ENCODE measurements at regions not wholly inside any gene's neighbourhood (a gene's known extent, or its start where the extent isn't known, plus 50 kb on each side); places are given as distances from the start of the nearest gene placed in this dataset.

GRCh38 chr4:34485252-34485651 is 1759.1 kb downstream of the ARAP2 start:
- TF ChIP-seq CTCF (IDR thresholded peaks at IDR 0.05) (no peak), ZFX (IDR thresholded peaks at IDR 0.05; ENCODE audit: borderline replicate concordance) (no peak)

Measured in 22Rv1 (cell line).